Fibroblast of the aortic adventitia (primary cell): ENCODE measurements at regions not wholly inside any gene's neighbourhood (a gene's known extent, or its start where the extent isn't known, plus 50 kb on each side); places are given as distances from the start of the nearest gene placed in this dataset.

ENCODE experiments used
- DNase-seq: peaks from one replicate; pipeline ENCODE4 v3.0.0-alpha.2; 2010; ENCODE audit warnings: low read depth
- H3K4me3 ChIP-seq: 2 replicates; pipeline ENCODE4 v1.5.1; 2011; ENCODE audit warnings: low read depth, mild to moderate bottlenecking, control low read depth, low read length, moderate library complexity
- TF ChIP-seq, protein P1 (sequence below): IDR thresholded peaks from 2 replicates; pipeline ENCODE4 v1.5.1; 2011; ENCODE audit warnings: mild to moderate bottlenecking, low read length, control low read depth, inconsistent platforms; ENCODE audit not compliant: insufficient read depth

DNA sequence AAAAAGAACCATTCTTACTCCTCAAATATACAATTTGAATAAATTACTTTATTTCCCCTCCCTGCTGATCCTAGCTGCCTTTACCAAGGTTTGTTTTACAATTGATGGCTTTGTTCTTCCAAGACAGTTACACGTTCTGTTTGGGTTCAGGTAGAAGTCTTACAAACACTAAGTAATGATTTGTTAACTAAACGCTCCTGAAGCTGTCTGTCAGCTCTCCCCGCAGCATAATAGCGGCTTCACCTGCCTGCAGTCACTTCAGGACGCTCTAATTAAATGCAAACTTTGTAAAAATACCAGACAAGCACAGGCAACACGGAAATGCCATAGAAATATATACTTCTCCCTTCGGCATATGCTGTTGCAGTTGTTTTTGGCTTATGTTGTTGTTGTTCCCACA is 176.4 kb upstream of the MDFIC2 start:
- TF ChIP-seq, protein P1, sequence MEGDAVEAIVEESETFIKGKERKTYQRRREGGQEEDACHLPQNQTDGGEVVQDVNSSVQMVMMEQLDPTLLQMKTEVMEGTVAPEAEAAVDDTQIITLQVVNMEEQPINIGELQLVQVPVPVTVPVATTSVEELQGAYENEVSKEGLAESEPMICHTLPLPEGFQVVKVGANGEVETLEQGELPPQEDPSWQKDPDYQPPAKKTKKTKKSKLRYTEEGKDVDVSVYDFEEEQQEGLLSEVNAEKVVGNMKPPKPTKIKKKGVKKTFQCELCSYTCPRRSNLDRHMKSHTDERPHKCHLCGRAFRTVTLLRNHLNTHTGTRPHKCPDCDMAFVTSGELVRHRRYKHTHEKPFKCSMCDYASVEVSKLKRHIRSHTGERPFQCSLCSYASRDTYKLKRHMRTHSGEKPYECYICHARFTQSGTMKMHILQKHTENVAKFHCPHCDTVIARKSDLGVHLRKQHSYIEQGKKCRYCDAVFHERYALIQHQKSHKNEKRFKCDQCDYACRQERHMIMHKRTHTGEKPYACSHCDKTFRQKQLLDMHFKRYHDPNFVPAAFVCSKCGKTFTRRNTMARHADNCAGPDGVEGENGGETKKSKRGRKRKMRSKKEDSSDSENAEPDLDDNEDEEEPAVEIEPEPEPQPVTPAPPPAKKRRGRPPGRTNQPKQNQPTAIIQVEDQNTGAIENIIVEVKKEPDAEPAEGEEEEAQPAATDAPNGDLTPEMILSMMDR: no peak
- no peak overlapping the region for H3K4me3 ChIP-seq
- no peak for DNase-seq

DNA sequence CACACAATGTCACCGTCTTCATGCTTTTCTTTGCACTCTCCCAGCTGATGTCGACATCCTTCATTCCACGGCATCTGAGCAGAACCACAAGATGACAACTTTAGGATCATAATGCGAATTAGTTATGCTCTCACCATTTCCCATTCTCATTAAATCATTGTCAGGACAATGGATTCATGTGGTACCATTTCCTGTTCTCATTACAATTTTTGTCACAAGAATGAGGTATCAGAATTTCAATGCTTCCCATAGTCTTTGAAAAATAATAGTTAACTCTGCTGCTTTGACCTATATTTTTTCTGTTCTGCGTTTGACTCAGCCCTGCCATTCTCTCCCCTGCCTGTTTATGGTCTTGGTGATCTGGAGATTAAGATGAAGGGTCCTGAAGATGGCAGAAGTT is 175.7 kb upstream of the MDFIC2 start:
- no peak for DNase-seq
- no peak overlapping the region for H3K4me3 ChIP-seq

DNA sequence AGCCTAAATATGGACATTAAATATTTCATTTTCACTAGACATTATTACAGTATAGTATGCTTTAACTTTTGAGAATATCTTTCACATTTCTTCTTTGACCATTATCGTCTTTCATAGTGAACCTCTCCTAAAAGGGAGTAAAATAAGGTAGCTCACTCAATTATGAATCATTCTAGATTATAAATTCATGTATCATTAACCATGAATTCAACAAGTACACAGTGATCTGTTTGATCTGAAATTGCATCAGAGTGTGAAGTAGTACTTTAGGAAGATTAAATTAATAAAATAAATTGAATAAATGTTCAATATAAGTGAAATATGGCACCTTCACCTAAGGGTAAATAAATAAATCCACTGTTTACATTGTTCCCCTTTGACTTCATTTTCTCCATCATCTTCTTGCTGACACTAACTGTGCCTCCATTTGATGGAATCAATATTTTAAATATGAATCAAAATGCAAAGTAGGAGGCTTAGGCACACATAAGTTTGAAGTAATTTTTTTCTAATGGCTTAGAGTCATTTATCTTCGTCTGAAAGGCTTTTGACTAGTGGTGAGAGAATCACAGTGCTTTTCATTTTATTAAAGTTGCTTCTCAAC is 174.1 kb upstream of the MDFIC2 start:
- no peak for DNase-seq
- no peak overlapping the region for H3K4me3 ChIP-seq
- TF ChIP-seq, protein P1: no peak

More for the DNA sequence above, 175.7 kb upstream of the MDFIC2 start:
- TF ChIP-seq, protein P1: no peak

DNA sequence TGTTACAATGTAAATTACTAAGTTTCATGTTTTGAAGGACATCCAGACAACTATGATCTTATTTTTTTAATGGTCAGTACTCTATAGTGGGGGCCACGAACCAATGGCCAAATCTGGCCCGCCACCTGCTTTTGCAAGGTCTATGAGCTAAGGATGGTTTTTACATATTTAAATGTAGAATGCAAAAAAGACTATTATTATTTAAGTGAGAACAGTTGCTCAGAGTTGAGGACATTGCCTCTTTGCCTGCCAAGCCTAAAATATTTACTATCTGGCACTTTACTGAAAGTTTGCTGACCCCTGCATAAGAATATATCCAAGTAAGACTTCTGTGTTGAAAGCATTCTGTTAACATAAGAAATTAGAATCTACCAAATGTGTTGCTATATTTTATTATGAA is 163.7 kb upstream of the MDFIC2 start:
- H3K4me3 ChIP-seq: no peak overlapping the region
- DNase-seq: no peak
- TF ChIP-seq, protein P1: no peak

DNA sequence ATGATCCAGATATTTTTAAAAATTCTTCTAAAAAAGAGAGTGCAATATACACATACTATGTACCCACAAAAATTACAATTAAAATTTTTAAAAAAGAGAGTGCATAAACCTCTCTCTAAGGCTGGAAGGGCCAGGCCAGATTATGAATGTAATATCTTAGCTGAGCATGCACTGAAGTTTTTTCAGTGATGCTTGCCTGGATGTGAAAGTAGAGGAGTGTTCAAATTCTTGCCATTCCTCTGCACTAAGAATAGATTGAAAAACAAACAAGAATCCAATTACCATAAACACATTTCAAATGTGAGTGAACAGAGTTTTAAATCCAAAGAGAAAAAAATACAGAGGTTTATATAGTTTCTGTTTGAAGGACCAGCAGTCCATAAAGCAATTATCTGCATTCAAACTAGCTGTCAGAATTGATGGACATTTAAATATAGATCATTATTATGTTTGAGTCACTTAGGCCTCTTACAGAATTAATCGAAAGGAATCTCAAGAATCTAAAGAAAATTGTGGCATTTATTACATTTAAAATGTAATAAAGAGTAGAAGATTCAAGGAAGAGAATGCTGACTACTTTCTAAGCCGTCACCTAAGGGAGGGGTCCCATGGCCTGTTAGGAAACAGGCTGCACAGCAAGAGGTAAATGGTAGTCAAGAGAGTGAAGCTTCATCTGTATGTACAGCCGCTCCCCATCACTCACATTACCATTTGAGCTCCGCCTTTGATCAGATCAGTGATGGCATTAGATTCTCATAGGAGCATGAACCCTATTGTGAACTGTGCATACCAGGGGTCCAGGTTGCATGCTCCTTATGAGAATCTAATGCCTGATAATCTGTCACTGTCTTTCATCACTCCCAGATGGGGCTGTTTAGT is 159.3 kb upstream of the MDFIC2 start:
- DNase-seq: no peak
- TF ChIP-seq, protein P1: no peak
- H3K4me3 ChIP-seq: no peak overlapping the region

DNA sequence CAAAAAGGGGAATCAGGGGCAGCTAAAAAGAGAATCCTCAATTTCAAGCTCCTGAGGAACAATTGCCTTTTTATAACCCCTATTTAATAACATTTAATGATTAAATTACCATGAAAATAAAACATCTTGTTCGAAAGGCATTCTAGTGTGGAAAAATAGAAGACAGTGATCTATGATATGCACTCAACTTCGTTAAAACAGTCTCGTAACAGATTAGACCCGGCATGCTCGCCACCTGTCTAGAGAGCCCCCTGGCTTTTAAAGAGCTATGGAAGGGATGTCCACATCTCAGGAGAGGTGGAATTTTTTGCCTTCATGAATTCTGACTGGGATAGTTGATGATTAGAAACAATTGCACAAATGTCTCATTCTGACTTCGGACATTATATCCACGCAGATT is 153.7 kb upstream of the MDFIC2 start:
- TF ChIP-seq, protein P1: no peak
- DNase-seq: no peak
- H3K4me3 ChIP-seq: no peak overlapping the region
